SK-N-SH treated with all-trans-retinoic acid at 6 μM for 48 hours (cell line): ENCODE measurements at regions not wholly inside any gene's neighbourhood (a gene's known extent, or its start where the extent isn't known, plus 50 kb on each side); places are given as distances from the start of the nearest gene placed in this dataset.

ENCODE experiments used
- ATAC-seq: fragments of 200-7000 bp; cut with Tn5 transposase; 3 replicates; pipeline ENCODE4 v1.9.1; 2020; ENCODE audit warnings: mild to moderate bottlenecking, moderate library complexity
- BACH2 ChIP-seq: fragments of 250-450 bp; sonication (Bioruptor Pico); IDR thresholded peaks from 2 replicates; pipeline ENCODE4 v1.9.0; 2021; ENCODE audit warnings: mild to moderate bottlenecking, borderline replicate concordance
- CREB5 ChIP-seq: fragments of 250-450 bp; sonication (Bioruptor Pico); IDR thresholded peaks from 2 replicates; pipeline ENCODE4 v1.5.1; 2020; ENCODE audit warnings: low read depth, mild to moderate bottlenecking, moderate library complexity
- CSDC2 ChIP-seq: fragments of 250-450 bp; sonication (Bioruptor Pico); IDR thresholded peaks from 2 replicates; pipeline ENCODE4 v1.5.0; 2020; ENCODE audit warnings: mild to moderate bottlenecking, moderate library complexity
- ESRRG ChIP-seq: fragments of 250-450 bp; sonication (Bioruptor Pico); IDR thresholded peaks from 2 replicates; pipeline ENCODE4 v1.6.1; 2021; ENCODE audit warnings: mild to moderate bottlenecking
- GLIS3 ChIP-seq: fragments of 250-450 bp; sonication (Bioruptor Pico); IDR thresholded peaks from 2 replicates; pipeline ENCODE4 v1.5.0; 2020; ENCODE audit warnings: mild to moderate bottlenecking, moderate library complexity
- ISL1 ChIP-seq: fragments of 250-450 bp; sonication (Bioruptor Pico); IDR thresholded peaks from 2 replicates; pipeline ENCODE4 v2.1.2; 2022; ENCODE audit warnings: mild to moderate bottlenecking, moderate library complexity
- OSR1 ChIP-seq: fragments of 250-450 bp; sonication (Bioruptor Pico); IDR thresholded peaks from 2 replicates; pipeline ENCODE4 v1.8.0; 2022; ENCODE audit warnings: moderate library complexity, mild to moderate bottlenecking, inconsistent platforms
- PATZ1 ChIP-seq: fragments of 250-450 bp; sonication (Bioruptor Pico); IDR thresholded peaks from 2 replicates; pipeline ENCODE4 v1.8.0; 2020; ENCODE audit warnings: mild to moderate bottlenecking, moderate library complexity, borderline replicate concordance
- POU6F1 ChIP-seq: fragments of 250-450 bp; sonication (Bioruptor Pico); IDR thresholded peaks from 2 replicates; pipeline ENCODE4 v1.8.0; 2021; ENCODE audit warnings: low read depth, mild to moderate bottlenecking, moderate library complexity, borderline replicate concordance
- RARB ChIP-seq: fragments of 250-450 bp; sonication (Bioruptor Pico); IDR thresholded peaks from 2 replicates; pipeline ENCODE4 v1.8.0; 2021; ENCODE audit warnings: mild to moderate bottlenecking, moderate library complexity
- TOX ChIP-seq: fragments of 250-450 bp; sonication (Bioruptor Pico); IDR thresholded peaks from 2 replicates; pipeline ENCODE4 v1.8.0; 2021; ENCODE audit warnings: mild to moderate bottlenecking, moderate library complexity, borderline replicate concordance
- TSHZ2 ChIP-seq: fragments of 250-450 bp; sonication (Bioruptor Pico); IDR thresholded peaks from 2 replicates; pipeline ENCODE4 v1.5.0; 2020; ENCODE audit warnings: mild to moderate bottlenecking, moderate library complexity
- ZFP3 ChIP-seq: fragments of 250-450 bp; sonication (Bioruptor Pico); IDR thresholded peaks from 2 replicates; pipeline ENCODE4 v1.5.0; 2020; ENCODE audit warnings: mild to moderate bottlenecking, moderate library complexity
- ZNF70 ChIP-seq: fragments of 450-650 bp; formaldehyde crosslinking; IDR thresholded peaks from 2 replicates; pipeline ENCODE4 v1.5.0; 2020; ENCODE audit warnings: mild to moderate bottlenecking, moderate library complexity
- ZNF8 ChIP-seq: fragments of 450-650 bp; formaldehyde crosslinking; IDR thresholded peaks from 2 replicates; pipeline ENCODE4 v1.5.0; 2020; ENCODE audit warnings: mild to moderate bottlenecking, moderate library complexity

GRCh38 chr2:237020090-237020489 is 65.6 kb upstream of the COPS8 start (continued):
- TF ChIP-seq TSHZ2 (CRISPR knock-in tag): no peak
- no peak for TF ChIP-seq TOX (CRISPR knock-in tag)
- no peak for TF ChIP-seq ZNF8
- no peak for TF ChIP-seq ZFP3 (CRISPR knock-in tag)
- TF ChIP-seq ZNF70: no peak

GRCh38 chr2:237022533-237022932 is 63.2 kb upstream of the COPS8 start:
- ATAC-seq: no peak

More at GRCh38 chr2:237022533-237022932, 63.2 kb upstream of the COPS8 start:
- TF ChIP-seq ZFP3 (CRISPR knock-in tag) (no peak), OSR1 (CRISPR knock-in tag) (no peak), RARB (CRISPR knock-in tag) (no peak), CSDC2 (no peak), CREB5 (no peak), BACH2 (CRISPR knock-in tag) (no peak), ISL1 (CRISPR knock-in tag) (no peak), ESRRG (CRISPR knock-in tag) (no peak), ZNF70 (no peak), POU6F1 (CRISPR knock-in tag) (no peak), TSHZ2 (CRISPR knock-in tag) (no peak), GLIS3 (no peak), PATZ1 (CRISPR knock-in tag) (no peak)
